ENCODE measurements at regions not wholly inside any gene's neighbourhood (a gene's known extent, or its start where the extent isn't known, plus 50 kb on each side); places are given as distances from the start of the nearest gene placed in this dataset.
"Not testable (repeated sequence)": the region's sequence is repeated elsewhere in the genome, so short reads cannot be mapped to it uniquely, and the experiment has no call there.

DNA sequence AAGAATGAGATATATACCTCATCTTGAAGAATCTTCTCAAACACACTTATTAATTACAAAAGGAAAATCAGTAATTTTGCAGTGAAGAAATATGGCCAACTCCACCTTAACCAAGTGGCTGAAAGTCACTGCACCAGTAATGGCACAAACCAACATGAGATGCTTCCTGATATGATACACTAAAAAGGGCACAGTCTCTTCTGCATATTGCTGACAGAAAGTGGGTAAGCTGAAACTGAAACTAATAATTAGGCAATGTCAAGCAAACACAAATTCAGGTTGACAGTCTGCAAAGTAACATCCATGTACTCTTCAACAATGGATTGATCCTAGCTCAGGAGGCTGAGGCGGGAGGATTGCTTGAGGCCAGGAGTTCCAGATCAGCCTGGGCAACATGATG, 56.1 kb downstream of the ZNF22 start:
- H3K27me3 ChIP-seq (ENCODE audit: low read depth); H3K36me3 ChIP-seq; H3K4me3 ChIP-seq; DNase-seq; H3K4me1 ChIP-seq; H3K9me3 ChIP-seq (replicated peaks); H3K27ac ChIP-seq (replicated peaks); intact Hi-C loops (cut with micrococcal nuclease): not testable (repeated sequence)

DNA sequence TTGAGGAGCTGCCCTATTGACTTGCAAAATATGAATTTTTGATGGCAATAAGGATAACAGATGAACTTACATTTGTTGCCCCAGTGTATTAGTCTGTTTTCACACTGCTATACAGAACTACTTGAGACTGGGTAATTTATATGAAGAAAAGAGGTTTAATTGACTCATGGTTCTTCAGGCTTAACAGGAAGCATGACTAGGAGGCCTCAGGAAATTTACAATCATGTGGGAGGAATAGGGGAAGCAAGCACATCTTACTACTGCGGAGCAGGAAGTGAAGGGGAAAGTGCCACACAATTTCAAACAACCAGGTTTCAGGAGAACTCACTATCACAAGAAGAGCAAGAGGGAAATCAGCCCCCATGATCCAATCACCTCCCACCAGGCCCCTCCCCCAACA, 57.9 kb downstream of the ZNF22 start:
- no peak for DNase-seq
- Histone ChIP-seq H3K27ac (replicated peaks) (no peak overlapping the region), H3K27me3 (ENCODE audit: low read depth) (peaks cover 3% of the 10 kb centered on the region), H3K36me3 (no peaks in the 10 kb centered on the region), H3K4me3 (no peak overlapping the region), H3K4me1 (no peaks in the 10 kb centered on the region), H3K9me3 (replicated peaks) (no peaks in the 10 kb centered on the region)
- TF ChIP-seq CTCF (IDR thresholded peaks at IDR 0.05; ENCODE audit: borderline replicate concordance), result no peak
- intact Hi-C loops (cut with micrococcal nuclease), result no loop called here

DNA sequence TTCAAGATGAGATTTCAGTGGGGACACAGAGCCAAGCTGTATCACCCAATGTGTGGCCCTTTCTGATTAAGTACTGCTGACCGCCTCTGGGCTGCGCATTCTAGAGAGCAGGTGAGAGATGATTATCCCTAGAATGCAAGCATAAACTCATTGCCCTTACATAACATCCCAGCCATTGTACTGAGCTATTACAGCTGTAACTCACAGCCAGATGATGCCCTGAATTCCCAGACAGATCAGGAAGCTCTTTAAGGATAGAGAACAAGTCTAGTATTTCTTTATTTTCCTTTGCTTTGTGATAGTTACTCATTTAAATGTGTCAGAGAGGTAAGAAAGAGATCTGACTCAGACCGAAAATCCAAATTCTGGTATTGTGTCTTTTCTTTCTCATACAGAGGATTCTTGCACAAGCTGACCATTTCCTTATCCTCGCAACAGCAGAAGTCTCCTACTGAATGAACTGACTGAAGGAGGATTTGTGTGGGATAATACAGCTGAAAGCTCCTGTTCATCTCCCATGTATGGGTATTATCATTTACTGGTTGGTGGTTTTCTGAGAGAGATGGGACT, 58.4 kb downstream of the ZNF22 start:
- Histone ChIP-seq H3K27me3 (ENCODE audit: low read depth) (peaks cover 3% of the 10 kb centered on the region), H3K9me3 (replicated peaks) (no peaks in the 10 kb centered on the region), H3K27ac (replicated peaks) (no peak overlapping the region), H3K4me3 (no peak overlapping the region), H3K4me1 (no peaks in the 10 kb centered on the region), H3K36me3 (no peaks in the 10 kb centered on the region)
- DNase-seq, result no peak
- TF ChIP-seq CTCF (IDR thresholded peaks at IDR 0.05; ENCODE audit: borderline replicate concordance), result no peak
- intact Hi-C loops (cut with micrococcal nuclease), result no loop called here

DNA sequence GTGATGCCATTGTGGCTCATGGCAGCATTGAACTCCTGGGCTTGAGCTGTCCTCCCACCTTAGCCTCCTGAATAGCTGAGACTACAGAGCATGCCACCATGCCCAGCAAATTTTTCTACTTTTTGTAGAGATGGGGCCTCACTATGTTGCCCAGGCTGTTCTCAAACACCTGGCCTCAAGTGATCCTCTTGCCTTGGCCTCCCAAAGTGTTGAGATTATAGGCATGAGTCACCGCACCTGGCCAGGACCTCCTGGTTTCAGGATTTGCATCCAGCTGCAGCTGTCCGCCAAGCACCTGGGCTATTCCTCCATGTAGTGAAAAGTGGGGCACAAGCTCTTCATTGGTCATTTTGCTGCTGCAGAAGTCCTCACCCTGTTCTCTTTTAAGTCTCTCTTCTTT, 58.9 kb downstream of the ZNF22 start:
- Histone ChIP-seq H3K27ac (replicated peaks) (no peak overlapping the region), H3K36me3 (no peaks in the 10 kb centered on the region), H3K4me1 (no peaks in the 10 kb centered on the region), H3K4me3 (no peak overlapping the region), H3K27me3 (ENCODE audit: low read depth) (peaks cover 3% of the 10 kb centered on the region), H3K9me3 (replicated peaks) (no peaks in the 10 kb centered on the region)
- intact Hi-C loops (cut with micrococcal nuclease), result no loop called here
- no peak for DNase-seq
- TF ChIP-seq CTCF (IDR thresholded peaks at IDR 0.05; ENCODE audit: borderline replicate concordance), result no peak

- Histone ChIP-seq H3K27me3 (ENCODE audit: low read depth) (peaks cover 10% of the 10 kb centered on the region), H3K9me3 (replicated peaks) (no peaks in the 10 kb centered on the region), H3K27ac (replicated peaks) (no peak overlapping the region), H3K4me1 (no peaks in the 10 kb centered on the region), H3K36me3 (no peaks in the 10 kb centered on the region), H3K4me3 (no peak overlapping the region)
- intact Hi-C loops (cut with micrococcal nuclease), result no loop called here
- DNase-seq, result no peak
- no peak for TF ChIP-seq CTCF (IDR thresholded peaks at IDR 0.05; ENCODE audit: borderline replicate concordance)
Observed at GRCh38 chr10:45061982-45062381, 61.3 kb downstream of the ZNF22 start.

- no peak overlapping the region for H3K4me3 ChIP-seq
- no peaks in the 10 kb centered on the region for H3K4me1 ChIP-seq
- DNase-seq, result no peak
- intact Hi-C loops (cut with micrococcal nuclease), result no loop called here
- no peaks in the 10 kb centered on the region for H3K36me3 ChIP-seq
- no peak overlapping the region for H3K27ac ChIP-seq (replicated peaks)
- H3K27me3 ChIP-seq (ENCODE audit: low read depth), result peaks cover 10% of the 10 kb centered on the region
- TF ChIP-seq CTCF (IDR thresholded peaks at IDR 0.05; ENCODE audit: borderline replicate concordance), result no peak
- H3K9me3 ChIP-seq (replicated peaks), result no peaks in the 10 kb centered on the region
Observed at GRCh38 chr10:45063591-45064231, 63.0 kb downstream of the ZNF22 start.

Data from left ventricle myocardium inferior (tissue), 1 donor.